LNCaP clone FGC (cell line): ENCODE measurements at regions not wholly inside any gene's neighbourhood (a gene's known extent, or its start where the extent isn't known, plus 50 kb on each side); places are given as distances from the start of the nearest gene placed in this dataset.

Experiments used
- DNase-seq: peaks from one replicate; pipeline ENCODE4 v3.0.0-alpha.2; 2011; ENCODE audit warnings: low read depth
- H3K4me3 ChIP-seq: 2 replicates; pipeline ENCODE4 v1.5.1; 2011; ENCODE audit warnings: mild to moderate bottlenecking, low read depth, low read length, control low read depth
- CTCF ChIP-seq: IDR thresholded peaks from 2 replicates; pipeline ENCODE4 v1.5.1; 2012; ENCODE audit warnings: mild to moderate bottlenecking; ENCODE audit not compliant: control insufficient read depth, insufficient read depth; ENCODE audit errors: extremely low read depth

DNA sequence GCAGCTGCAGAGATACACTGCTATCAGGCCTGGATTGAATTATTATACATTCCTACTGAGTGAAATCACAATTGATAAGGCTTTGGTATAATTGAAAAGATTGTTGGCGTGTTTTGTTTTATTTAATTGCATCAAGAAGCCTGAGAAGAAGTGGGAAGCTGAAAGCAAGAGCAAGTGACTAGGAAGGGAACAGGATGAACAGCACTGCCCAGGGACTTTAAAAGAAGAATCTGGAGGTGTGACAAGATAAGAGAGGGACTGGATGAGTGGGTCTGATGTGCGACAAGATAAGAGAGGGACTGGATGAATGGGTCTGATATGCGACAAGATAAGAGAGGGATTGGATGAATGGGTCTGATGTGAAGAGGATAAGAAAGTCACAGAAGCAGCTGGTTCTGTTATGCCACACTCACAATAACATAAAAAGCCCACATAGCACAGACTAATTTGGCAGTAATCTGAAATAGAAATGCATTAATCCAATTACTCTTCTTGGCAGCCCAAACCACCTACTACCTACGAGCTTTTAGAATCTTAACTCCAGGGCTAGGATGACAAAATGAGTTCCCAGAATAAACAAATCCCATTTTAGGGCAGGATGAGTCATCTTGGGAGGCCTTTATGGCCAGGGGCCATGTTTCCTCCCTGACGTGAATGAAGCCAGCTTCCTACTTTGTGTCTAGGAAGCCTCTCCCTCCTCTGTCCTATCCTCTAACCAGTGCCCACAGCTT lies 129.7 kb downstream of the DUSP10 start:
- no peak overlapping the region for H3K4me3 ChIP-seq
- DNase-seq = peak; percentile 72

DNA sequence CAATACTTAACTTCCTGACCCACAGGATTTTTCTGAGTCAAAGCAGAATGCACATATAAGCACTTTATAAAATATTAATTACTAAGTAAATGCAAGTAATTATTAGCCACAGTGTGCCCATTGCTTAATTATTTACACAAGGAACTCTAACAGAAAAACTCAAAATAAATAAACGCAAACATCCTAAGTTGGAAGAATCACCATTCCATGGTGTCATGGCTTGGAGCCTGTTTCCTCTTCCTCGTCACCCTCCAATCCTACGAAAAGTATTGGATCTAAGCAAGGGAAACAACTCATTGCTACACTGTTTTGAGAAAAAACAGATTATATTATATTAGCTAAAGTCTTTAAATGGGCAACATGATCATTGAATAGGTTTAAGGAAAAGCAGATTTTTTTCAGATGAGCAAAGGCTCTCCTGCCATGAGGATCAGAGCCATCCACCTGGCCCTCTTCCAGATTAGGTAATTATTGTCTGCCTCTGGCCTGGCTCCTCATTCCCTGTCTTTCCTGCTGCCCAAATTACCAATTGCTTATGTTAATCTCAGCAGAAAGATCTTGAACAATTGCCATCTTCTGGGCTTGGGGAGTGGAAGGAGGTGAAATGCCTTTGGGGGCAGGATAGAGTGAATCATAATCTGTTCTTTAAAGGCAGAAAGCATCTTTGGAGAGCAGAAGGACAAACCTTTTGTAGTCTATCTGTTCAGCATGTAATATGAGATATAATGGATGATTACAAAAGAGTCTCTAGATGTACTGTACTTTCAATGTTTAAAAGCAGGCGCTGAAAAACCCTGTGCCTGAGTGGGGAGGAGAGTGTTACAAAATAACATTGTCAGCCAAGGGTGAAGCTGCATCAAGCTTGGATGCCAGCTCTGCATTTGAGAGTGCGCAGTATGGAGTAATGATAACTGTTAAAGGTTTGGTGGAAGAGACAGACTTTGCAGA lies 121.2 kb downstream of the DUSP10 start:
- peak; percentile 50 for DNase-seq
- H3K4me3 ChIP-seq = no peak overlapping the region
- no peak for TF ChIP-seq CTCF

More for the DNA sequence above, 129.7 kb downstream of the DUSP10 start:
- TF ChIP-seq CTCF = no peak

DNA sequence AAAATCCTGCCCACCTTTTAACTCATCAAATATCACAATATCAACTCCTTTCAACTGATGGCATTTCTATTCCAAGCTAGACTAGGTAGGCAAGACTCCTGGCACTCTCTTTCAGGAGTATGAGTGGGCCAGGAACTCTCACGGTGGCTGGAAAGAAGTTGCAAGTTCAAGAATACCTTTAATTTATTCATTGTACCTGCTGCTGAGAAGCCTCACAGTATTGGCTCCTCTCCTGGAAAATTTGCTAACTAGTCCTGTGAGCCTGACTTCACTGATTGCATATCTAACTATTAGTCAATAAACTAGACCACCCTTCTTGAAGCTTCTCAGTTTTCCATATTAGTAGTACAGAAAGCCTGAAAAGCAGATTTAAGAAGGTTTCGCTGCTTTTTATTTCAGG lies 120.2 kb downstream of the DUSP10 start:
- TF ChIP-seq CTCF = no peak

GRCh38 chr1:221622389-221622788 lies 119.5 kb downstream of the DUSP10 start:
- no peak for TF ChIP-seq CTCF
- no peak for DNase-seq
- no peak overlapping the region for H3K4me3 ChIP-seq

More for the DNA sequence above, 120.2 kb downstream of the DUSP10 start:
- no peak for DNase-seq
- no peak overlapping the region for H3K4me3 ChIP-seq

DNA sequence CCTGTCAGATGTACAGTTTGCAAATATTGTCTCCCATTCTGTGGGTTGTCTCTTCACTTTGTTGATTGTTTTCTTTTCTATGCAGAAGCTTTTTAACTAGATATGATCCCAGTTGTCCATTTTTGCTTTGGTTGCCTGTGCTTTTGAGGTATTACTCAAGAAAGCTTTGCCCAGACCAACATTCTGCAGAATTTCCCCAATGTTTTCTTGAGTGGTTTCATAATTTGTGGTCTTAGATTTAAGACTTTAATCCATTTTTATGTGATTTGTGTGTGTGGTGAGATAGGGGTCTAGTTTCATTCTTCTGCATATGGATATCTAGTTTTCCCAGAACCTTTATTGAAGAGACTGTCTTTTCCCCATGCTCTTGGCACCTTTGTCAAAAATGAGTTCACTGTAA lies 116.9 kb downstream of the DUSP10 start:
- no peak overlapping the region for H3K4me3 ChIP-seq
- no peak for DNase-seq
- TF ChIP-seq CTCF = no peak

DNA sequence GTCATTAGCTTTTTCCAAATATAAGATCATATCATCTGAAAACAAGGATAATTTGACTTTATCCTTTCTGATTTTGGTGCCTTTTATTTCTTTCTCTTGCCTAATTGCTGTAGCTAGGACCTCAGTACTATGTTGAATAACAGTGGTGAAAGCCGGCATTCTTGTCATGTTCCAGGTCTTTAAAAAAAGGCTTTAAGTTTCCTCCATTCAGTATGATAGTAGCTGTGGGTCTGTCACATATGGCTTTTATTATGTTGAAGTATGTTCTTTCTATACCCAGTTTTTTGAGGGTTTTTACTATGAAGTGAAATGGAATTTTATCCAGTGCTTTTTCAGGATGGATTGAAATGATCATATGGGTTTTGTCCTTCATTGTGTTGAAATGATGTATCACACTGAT lies 115.8 kb downstream of the DUSP10 start:
- TF ChIP-seq CTCF = no peak
- no peak overlapping the region for H3K4me3 ChIP-seq
- no peak for DNase-seq
